Thyroid gland (tissue), 4 donors: ENCODE measurements at regions not wholly inside any gene's neighbourhood (a gene's known extent, or its start where the extent isn't known, plus 50 kb on each side); places are given as distances from the start of the nearest gene placed in this dataset.

Source experiments
- DNase-seq, 2 donors: peaks; one replicate each; pipeline ENCODE4 v3.0.0-alpha.2; 2019
- H3K27ac ChIP-seq, 3 donors: fragments of 200-600 bp; sonication (generic); 1 replicate in 2 of 3; 2 replicates in 1 of 3; pipeline ENCODE4 v1.5.1; 2016 to 2019; ENCODE audit warnings: mild to moderate bottlenecking in 1 of 3, moderate library complexity in 1 of 3
- H3K27me3 ChIP-seq: fragments of 200-600 bp; sonication (generic); one replicate; pipeline ENCODE4 v1.5.1; 2019
- H3K36me3 ChIP-seq, 2 donors: fragments of 200-600 bp; sonication (generic); one replicate each; pipeline ENCODE4 v1.5.1; 2016 to 2019
- H3K4me1 ChIP-seq, 2 donors: fragments of 200-600 bp; sonication (generic); one replicate each; pipeline ENCODE4 v1.5.1; 2017 to 2019
- H3K4me3 ChIP-seq, 3 donors: fragments of 200-600 bp; sonication (generic); replicated peaks in 1 of 3; 1 replicate in 2 of 3; 2 replicates in 1 of 3; pipeline ENCODE4 v1.5.1; 2016; ENCODE audit warnings: mild to moderate bottlenecking in 1 of 3
- H3K9me3 ChIP-seq: fragments of 200-600 bp; sonication (generic); one replicate; pipeline ENCODE4 v1.5.1; 2017
- CTCF ChIP-seq, 6 experiments: fragments of 200-600 bp in 3 of 6; fragments of 450-650 bp in 3 of 6; sonication (generic) in 3 of 6; IDR thresholded peaks; one replicate each; pipeline ENCODE4 v1.5.1; 2016 to 2019; ENCODE audit warnings: antibody characterized with exemption in 6 of 6, mild to moderate bottlenecking in 2 of 6, inconsistent platforms in 1 of 6, moderate library complexity in 1 of 6
- POLR2A ChIP-seq, 2 donors: fragments of 450-650 bp; IDR thresholded peaks; one replicate each; pipeline ENCODE4 v1.6.1; 2017; ENCODE audit warnings: antibody characterized with exemption in 2 of 2, mild to moderate bottlenecking in 2 of 2, moderate library complexity in 1 of 2
- WGBS, 2 donors: methylation state at CpG; one replicate each; pipeline ENCODE4 v1.1.5; 2017; 5-methylcytosine and 5-hydroxymethylcytosine counted together
- intact Hi-C: fragments of 100-400 bp; cut with DNase I; formaldehyde crosslinking; loops from one replicate; pipeline ENCODE4 v1.15.1; 2023

- intact Hi-C loops: no loop called here
Observed at GRCh38 chr22:48713272-48714205, 1114.1 kb downstream of the BRD1 start.

GRCh38 chr22:48712558-48713271, 1115.0 kb downstream of the BRD1 start:
- H3K27ac ChIP-seq: no peak overlapping the region
- no peaks in the 10 kb centered on the region for H3K36me3 ChIP-seq
- no peaks in the 10 kb centered on the region for H3K9me3 ChIP-seq
- intact Hi-C loops: no loop called here
- H3K4me1 ChIP-seq: no peaks in the 10 kb centered on the region
- TF ChIP-seq POLR2A (IDR thresholded peaks at IDR 0.05): no peak
- TF ChIP-seq CTCF (IDR thresholded peaks at IDR 0.05): no peak
- no peaks in the 10 kb centered on the region for H3K27me3 ChIP-seq
- 78 to 83% methylated on average over 15 to 16 of the region's 16 CpGs for WGBS, 2 donors
- no peak for DNase-seq
- H3K4me3 ChIP-seq: no peak overlapping the region

More at GRCh38 chr22:48713272-48714205, 1114.1 kb downstream of the BRD1 start:
- no peaks in the 10 kb centered on the region for H3K27me3 ChIP-seq
- no peaks in the 10 kb centered on the region for H3K9me3 ChIP-seq
- no peak overlapping the region for H3K27ac ChIP-seq
- no peaks in the 10 kb centered on the region for H3K4me1 ChIP-seq
- TF ChIP-seq POLR2A (IDR thresholded peaks at IDR 0.05): no peak
- no peak for TF ChIP-seq CTCF (IDR thresholded peaks at IDR 0.05)
- 83 to 87% methylated on average over 19 to 29 of the region's 38 CpGs for WGBS, 2 donors
- DNase-seq: no peak
- H3K4me3 ChIP-seq: no peak overlapping the region
- H3K36me3 ChIP-seq: no peaks in the 10 kb centered on the region

GRCh38 chr22:48711669-48712068, 1116.0 kb downstream of the BRD1 start:
- no peak for DNase-seq
- Histone ChIP-seq H3K9me3 (no peaks in the 10 kb centered on the region), H3K4me3 (no peak overlapping the region), H3K27ac (no peak overlapping the region), H3K36me3 (no peaks in the 10 kb centered on the region), H3K27me3 (no peaks in the 10 kb centered on the region), H3K4me1 (no peaks in the 10 kb centered on the region)
- no peak for TF ChIP-seq CTCF (IDR thresholded peaks at IDR 0.05)
- TF ChIP-seq POLR2A (IDR thresholded peaks at IDR 0.05): no peak
- intact Hi-C loops: no loop called here
- 91 to 92% methylated on average over 21 to 22 of the region's 22 CpGs for WGBS, 2 donors

GRCh38 chr22:48711031-48711431, 1116.6 kb downstream of the BRD1 start:
- intact Hi-C loops: no loop called here
- H3K36me3 ChIP-seq: no peaks in the 10 kb centered on the region
- TF ChIP-seq POLR2A (IDR thresholded peaks at IDR 0.05) (no peak), CTCF (IDR thresholded peaks at IDR 0.05) (no peak)
- no peaks in the 10 kb centered on the region for H3K27me3 ChIP-seq
- H3K4me3 ChIP-seq: no peak overlapping the region
- no peaks in the 10 kb centered on the region for H3K9me3 ChIP-seq
- H3K27ac ChIP-seq: no peak overlapping the region
- 69 to 82% methylated on average over 11 of the region's 11 CpGs for WGBS, 2 donors
- no peaks in the 10 kb centered on the region for H3K4me1 ChIP-seq
- DNase-seq: no peak

DNA sequence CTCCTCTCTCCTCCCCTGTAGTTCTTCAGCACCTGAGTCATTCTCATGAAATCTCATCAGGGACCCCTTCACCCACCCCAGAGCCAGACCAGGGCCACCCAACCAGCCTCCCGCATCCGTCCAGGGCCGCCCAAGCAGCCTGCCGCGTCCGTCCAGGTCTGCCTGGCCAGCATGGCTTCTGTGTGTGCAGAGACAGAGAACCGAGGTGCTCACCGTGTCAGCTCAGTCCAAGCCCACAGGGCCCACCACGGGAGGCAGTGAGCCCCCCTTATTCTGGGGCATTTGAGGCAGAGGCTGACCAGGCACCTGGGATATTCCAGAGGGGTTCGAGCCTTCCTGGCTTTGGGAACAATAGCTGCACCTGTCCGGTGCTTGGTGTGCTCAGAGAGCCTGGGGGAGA, 1117.3 kb downstream of the BRD1 start:
- 71 to 80% methylated on average over 9 to 10 of the region's 11 CpGs for WGBS, 2 donors
- H3K4me3 ChIP-seq: no peak overlapping the region
- no peaks in the 10 kb centered on the region for H3K4me1 ChIP-seq
- H3K9me3 ChIP-seq: no peaks in the 10 kb centered on the region
- DNase-seq: no peak
- no peaks in the 10 kb centered on the region for H3K27me3 ChIP-seq
- TF ChIP-seq POLR2A (IDR thresholded peaks at IDR 0.05) (no peak), CTCF (IDR thresholded peaks at IDR 0.05) (no peak)
- intact Hi-C loops: no loop called here
- no peak overlapping the region for H3K27ac ChIP-seq
- H3K36me3 ChIP-seq: no peaks in the 10 kb centered on the region
